ENCODE measurements at regions not wholly inside any gene's neighbourhood (a gene's known extent, or its start where the extent isn't known, plus 50 kb on each side); places are given as distances from the start of the nearest gene placed in this dataset.

DNA sequence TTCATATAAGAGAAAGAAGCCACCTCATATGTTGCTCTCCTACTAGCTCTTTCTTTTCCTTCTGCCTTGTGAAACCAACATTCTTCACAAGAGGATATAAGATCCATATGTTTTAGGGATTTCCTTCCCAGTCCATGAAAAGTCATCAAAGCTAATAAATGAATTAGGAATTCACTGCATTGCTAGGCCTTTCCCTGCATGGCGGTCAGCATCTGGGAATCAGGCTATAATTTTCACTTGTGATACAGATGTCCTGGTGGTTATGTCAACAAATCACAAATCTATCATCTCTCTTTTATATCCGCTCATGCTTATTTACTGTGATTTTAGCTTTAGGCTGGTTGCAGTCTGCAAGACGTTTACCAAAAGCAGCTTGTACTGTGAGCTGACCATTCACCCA is 510.0 kb downstream of the NLGN4X start:
- TF ChIP-seq, protein P1, sequence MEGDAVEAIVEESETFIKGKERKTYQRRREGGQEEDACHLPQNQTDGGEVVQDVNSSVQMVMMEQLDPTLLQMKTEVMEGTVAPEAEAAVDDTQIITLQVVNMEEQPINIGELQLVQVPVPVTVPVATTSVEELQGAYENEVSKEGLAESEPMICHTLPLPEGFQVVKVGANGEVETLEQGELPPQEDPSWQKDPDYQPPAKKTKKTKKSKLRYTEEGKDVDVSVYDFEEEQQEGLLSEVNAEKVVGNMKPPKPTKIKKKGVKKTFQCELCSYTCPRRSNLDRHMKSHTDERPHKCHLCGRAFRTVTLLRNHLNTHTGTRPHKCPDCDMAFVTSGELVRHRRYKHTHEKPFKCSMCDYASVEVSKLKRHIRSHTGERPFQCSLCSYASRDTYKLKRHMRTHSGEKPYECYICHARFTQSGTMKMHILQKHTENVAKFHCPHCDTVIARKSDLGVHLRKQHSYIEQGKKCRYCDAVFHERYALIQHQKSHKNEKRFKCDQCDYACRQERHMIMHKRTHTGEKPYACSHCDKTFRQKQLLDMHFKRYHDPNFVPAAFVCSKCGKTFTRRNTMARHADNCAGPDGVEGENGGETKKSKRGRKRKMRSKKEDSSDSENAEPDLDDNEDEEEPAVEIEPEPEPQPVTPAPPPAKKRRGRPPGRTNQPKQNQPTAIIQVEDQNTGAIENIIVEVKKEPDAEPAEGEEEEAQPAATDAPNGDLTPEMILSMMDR (IDR thresholded peaks at IDR 0.05; ENCODE audit: low read depth, low read length, missing control alignments) = no peak
- no peak for DNase-seq (ENCODE audit: low read depth)
- no peak overlapping the region for H3K4me3 ChIP-seq (ENCODE audit: low read depth, low read length)

GRCh38 chrX:5716666-5717065 is 512.0 kb downstream of the NLGN4X start:
- TF ChIP-seq, protein P1 (IDR thresholded peaks at IDR 0.05; ENCODE audit: low read depth, low read length, missing control alignments) = no peak
- H3K4me3 ChIP-seq (ENCODE audit: low read depth, low read length) = no peak overlapping the region
- no peak for DNase-seq (ENCODE audit: low read depth)

GRCh38 chrX:5708251-5708650 is 520.4 kb downstream of the NLGN4X start:
- no peak overlapping the region for H3K4me3 ChIP-seq (ENCODE audit: low read depth, low read length)
- TF ChIP-seq, protein P1 (IDR thresholded peaks at IDR 0.05; ENCODE audit: low read depth, low read length, missing control alignments) = no peak

GRCh38 chrX:5702890-5703289 is 525.8 kb downstream of the NLGN4X start:
- no peak overlapping the region for H3K4me3 ChIP-seq (ENCODE audit: low read depth, low read length)
- no peak for DNase-seq (ENCODE audit: low read depth)
- TF ChIP-seq, protein P1 (IDR thresholded peaks at IDR 0.05; ENCODE audit: low read depth, low read length, missing control alignments) = no peak

More at GRCh38 chrX:5708251-5708650, 520.4 kb downstream of the NLGN4X start:
- no peak for DNase-seq (ENCODE audit: low read depth)

GRCh38 chrX:5695971-5696370 is 532.7 kb downstream of the NLGN4X start:
- H3K4me3 ChIP-seq (ENCODE audit: low read depth, low read length) = no peak overlapping the region
- DNase-seq (ENCODE audit: low read depth) = no peak
- TF ChIP-seq, protein P1 (IDR thresholded peaks at IDR 0.05; ENCODE audit: low read depth, low read length, missing control alignments) = no peak

- no peak overlapping the region for H3K4me3 ChIP-seq (ENCODE audit: low read depth, low read length)
- DNase-seq (ENCODE audit: low read depth) = no peak
- TF ChIP-seq, protein P1 (IDR thresholded peaks at IDR 0.05; ENCODE audit: low read depth, low read length, missing control alignments) = no peak
These were observed 544.7 kb downstream of the NLGN4X start for GRCh38 chrX:5683996-5684395.

DNA sequence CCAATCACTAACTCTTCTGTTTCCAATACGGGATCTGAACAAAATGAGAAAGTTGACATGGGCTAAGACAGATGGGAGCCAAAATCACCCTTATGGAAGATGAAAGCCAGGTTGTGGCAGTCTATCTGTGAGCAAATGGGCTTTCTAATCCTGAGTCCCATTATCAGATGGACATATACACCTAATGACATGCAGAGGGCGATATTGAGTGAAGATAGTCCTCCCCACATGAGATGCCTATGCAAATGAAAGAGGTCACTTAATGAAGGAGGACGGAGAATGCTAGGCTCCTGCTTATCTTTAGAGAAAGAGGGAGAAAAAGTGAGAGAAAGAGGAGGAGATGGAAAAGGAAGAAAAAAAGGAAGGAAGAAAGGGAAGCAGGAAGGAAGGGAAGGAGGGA is 547.5 kb downstream of the NLGN4X start:
- H3K4me3 ChIP-seq (ENCODE audit: low read depth, low read length) = no peak overlapping the region
- TF ChIP-seq, protein P1 (IDR thresholded peaks at IDR 0.05; ENCODE audit: low read depth, low read length, missing control alignments) = no peak
- DNase-seq (ENCODE audit: low read depth) = no peak

All from GM12864 (cell line).